ENCODE measurements at regions not wholly inside any gene's neighbourhood (a gene's known extent, or its start where the extent isn't known, plus 50 kb on each side); places are given as distances from the start of the nearest gene placed in this dataset.
"Not testable (repeated sequence)": the region's sequence is repeated elsewhere in the genome, so short reads cannot be mapped to it uniquely, and the experiment has no call there.

DNA sequence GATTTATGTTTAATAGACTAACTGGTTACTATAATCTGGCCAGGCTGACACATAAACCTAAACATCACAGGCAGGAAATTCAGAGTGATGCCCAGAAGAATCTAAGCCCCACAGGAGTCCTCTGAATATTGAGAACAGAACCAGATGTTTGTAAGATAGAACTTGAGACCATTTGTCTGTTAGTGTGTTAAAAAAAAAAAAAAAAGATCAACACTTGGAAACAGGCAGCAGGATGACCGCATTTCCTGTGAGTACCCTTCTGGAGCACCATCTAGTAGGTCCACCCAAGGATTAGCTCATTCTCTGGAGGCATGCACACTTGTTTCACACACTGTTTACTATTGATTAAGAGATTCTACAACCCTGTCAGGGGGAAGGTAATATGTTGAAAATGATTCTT, 111.4 kb upstream of the VANGL1 start:
- Histone ChIP-seq H3K4me3 (no peak overlapping the region), H3K27me3 (no peaks in the 10 kb centered on the region), H3K9me3 (peaks cover 0 to 12% (median 0%) of the 10 kb centered on the region in 11 donors), H3K4me1 (peaks cover 0 to 12% (median 5%) of the 10 kb centered on the region in 9 donors), H3K27ac (peak overlapping the region in 2 of 10 donors; percentile 15 to 35), H3K36me3 (no peaks in the 10 kb centered on the region)
- WGBS, 2 donors = 44 to 59% methylated on average over 1 of the region's 1 CpG
- DNase-seq (no peak), ATAC-seq (peak in 4 of 8 donors; percentile 30 to 87 (median 58))
- TF ChIP-seq, protein P1, sequence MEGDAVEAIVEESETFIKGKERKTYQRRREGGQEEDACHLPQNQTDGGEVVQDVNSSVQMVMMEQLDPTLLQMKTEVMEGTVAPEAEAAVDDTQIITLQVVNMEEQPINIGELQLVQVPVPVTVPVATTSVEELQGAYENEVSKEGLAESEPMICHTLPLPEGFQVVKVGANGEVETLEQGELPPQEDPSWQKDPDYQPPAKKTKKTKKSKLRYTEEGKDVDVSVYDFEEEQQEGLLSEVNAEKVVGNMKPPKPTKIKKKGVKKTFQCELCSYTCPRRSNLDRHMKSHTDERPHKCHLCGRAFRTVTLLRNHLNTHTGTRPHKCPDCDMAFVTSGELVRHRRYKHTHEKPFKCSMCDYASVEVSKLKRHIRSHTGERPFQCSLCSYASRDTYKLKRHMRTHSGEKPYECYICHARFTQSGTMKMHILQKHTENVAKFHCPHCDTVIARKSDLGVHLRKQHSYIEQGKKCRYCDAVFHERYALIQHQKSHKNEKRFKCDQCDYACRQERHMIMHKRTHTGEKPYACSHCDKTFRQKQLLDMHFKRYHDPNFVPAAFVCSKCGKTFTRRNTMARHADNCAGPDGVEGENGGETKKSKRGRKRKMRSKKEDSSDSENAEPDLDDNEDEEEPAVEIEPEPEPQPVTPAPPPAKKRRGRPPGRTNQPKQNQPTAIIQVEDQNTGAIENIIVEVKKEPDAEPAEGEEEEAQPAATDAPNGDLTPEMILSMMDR (IDR thresholded peaks at IDR 0.05) = no peak
- intact Hi-C loops (cut with DNase I) = no loop called here

GRCh38 chr1:115529216-115529897, 112.4 kb upstream of the VANGL1 start:
- Histone ChIP-seq H3K27me3 (no peaks in the 10 kb centered on the region), H3K9me3 (peaks cover 0 to 3% (median 0%) of the 10 kb centered on the region in 11 donors), H3K27ac (no peak overlapping the region), H3K36me3 (no peaks in the 10 kb centered on the region), H3K4me1 (peaks cover 0 to 12% (median 5%) of the 10 kb centered on the region in 9 donors), H3K4me3 (no peak overlapping the region)
- TF ChIP-seq, protein P1 (IDR thresholded peaks at IDR 0.05) = no peak
- ATAC-seq (no peak), DNase-seq (no peak)
- 66 to 98% methylated on average over 2 of the region's 2 CpGs for WGBS, 2 donors
- intact Hi-C loops (cut with DNase I) = no loop called here

- H3K27me3 ChIP-seq; DNase-seq; H3K9me3 ChIP-seq; H3K4me3 ChIP-seq; intact Hi-C loops (cut with DNase I); H3K36me3 ChIP-seq; ATAC-seq; H3K27ac ChIP-seq: not testable (repeated sequence)
- 87 to 92% methylated on average over 3 of the region's 3 CpGs for WGBS, 2 donors
- H3K4me1 ChIP-seq = peaks cover 0 to 12% (median 5%) of the 10 kb centered on the region in 9 donors
These were observed 113.4 kb upstream of the VANGL1 start for GRCh38 chr1:115528336-115528735.

DNA sequence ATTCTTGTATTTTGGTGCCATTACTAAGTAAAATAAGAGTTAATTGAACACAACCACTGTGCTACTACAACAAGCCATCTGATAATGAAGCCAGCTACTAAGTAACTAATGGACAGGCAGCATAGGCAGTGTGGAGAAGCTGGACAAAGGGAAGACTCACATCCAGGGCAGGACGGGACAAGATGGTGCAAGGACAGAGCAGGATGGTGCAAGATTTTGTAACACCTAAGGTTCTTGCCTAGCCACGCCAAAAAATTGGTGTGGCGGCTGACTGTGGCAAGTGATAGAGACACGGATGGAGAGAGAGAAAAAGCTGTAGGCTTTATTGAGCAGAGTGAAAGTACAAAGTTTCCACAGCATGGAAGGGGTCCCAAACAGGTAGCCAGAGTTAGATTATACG, 114.0 kb upstream of the VANGL1 start:
- intact Hi-C loops (cut with DNase I) = no loop called here
- Histone ChIP-seq H3K27me3 (no peaks in the 10 kb centered on the region), H3K9me3 (no peaks in the 10 kb centered on the region), H3K27ac (no peak overlapping the region), H3K4me3 (no peak overlapping the region), H3K4me1 (peaks cover 0 to 12% (median 5%) of the 10 kb centered on the region in 9 donors), H3K36me3 (no peaks in the 10 kb centered on the region)
- DNase-seq (no peak), ATAC-seq (no peak)
- 93 to 95% methylated on average over 5 of the region's 5 CpGs for WGBS, 2 donors
- TF ChIP-seq, protein P1 (IDR thresholded peaks at IDR 0.05) = no peak

DNA sequence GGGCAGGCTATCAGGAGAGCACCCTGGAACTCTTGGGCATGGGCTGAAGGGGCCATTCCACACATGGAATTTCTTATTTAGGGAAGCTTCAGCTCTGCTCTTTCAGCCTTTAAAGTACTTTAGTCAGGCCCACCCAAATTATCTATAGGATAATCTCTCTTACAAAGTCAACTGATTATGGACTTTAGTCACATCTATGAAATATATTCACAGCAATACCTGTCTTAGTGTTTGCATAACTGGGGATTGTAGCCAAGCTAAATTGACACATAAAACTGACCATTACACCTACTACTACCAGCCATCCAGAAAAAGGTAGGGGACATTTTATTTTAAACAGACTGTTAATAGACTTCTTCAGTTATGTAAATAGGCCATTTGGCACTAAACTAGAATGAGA, 114.9 kb upstream of the VANGL1 start:
- ATAC-seq (no peak), DNase-seq (no peak)
- TF ChIP-seq, protein P1 (IDR thresholded peaks at IDR 0.05) = no peak
- H3K27ac ChIP-seq = no peak overlapping the region
- no peaks in the 10 kb centered on the region for H3K27me3 ChIP-seq
- intact Hi-C loops (cut with DNase I) = no loop called here
- no peak overlapping the region for H3K4me3 ChIP-seq
- H3K4me1 ChIP-seq = peaks cover 0 to 7% (median 3%) of the 10 kb centered on the region in 9 donors
- H3K36me3 ChIP-seq = no peaks in the 10 kb centered on the region
- no peaks in the 10 kb centered on the region for H3K9me3 ChIP-seq
